ENCODE measurements at regions not wholly inside any gene's neighbourhood (a gene's known extent, or its start where the extent isn't known, plus 50 kb on each side); places are given as distances from the start of the nearest gene placed in this dataset.
"Not testable (repeated sequence)": the region's sequence is repeated elsewhere in the genome, so short reads cannot be mapped to it uniquely, and the experiment has no call there.

GRCh38 chr10:31133792-31134310, 102.2 kb upstream of the ZNF438 start:
- no peak overlapping the region for H3K4me3 ChIP-seq (ENCODE audit: control insufficient read depth, low read depth, low read length)
- TF ChIP-seq, protein P1, sequence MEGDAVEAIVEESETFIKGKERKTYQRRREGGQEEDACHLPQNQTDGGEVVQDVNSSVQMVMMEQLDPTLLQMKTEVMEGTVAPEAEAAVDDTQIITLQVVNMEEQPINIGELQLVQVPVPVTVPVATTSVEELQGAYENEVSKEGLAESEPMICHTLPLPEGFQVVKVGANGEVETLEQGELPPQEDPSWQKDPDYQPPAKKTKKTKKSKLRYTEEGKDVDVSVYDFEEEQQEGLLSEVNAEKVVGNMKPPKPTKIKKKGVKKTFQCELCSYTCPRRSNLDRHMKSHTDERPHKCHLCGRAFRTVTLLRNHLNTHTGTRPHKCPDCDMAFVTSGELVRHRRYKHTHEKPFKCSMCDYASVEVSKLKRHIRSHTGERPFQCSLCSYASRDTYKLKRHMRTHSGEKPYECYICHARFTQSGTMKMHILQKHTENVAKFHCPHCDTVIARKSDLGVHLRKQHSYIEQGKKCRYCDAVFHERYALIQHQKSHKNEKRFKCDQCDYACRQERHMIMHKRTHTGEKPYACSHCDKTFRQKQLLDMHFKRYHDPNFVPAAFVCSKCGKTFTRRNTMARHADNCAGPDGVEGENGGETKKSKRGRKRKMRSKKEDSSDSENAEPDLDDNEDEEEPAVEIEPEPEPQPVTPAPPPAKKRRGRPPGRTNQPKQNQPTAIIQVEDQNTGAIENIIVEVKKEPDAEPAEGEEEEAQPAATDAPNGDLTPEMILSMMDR (IDR thresholded peaks at IDR 0.05; ENCODE audit: control insufficient read depth, insufficient read depth, low read depth, low read length, missing control alignments) = no peak
- no peak for DNase-seq (ENCODE audit: low read depth)

GRCh38 chr10:31134311-31134952, 102.8 kb upstream of the ZNF438 start:
- no peak for DNase-seq (ENCODE audit: low read depth)
- TF ChIP-seq, protein P1 (IDR thresholded peaks at IDR 0.05; ENCODE audit: control insufficient read depth, insufficient read depth, low read depth, low read length, missing control alignments) = no peak
- H3K4me3 ChIP-seq (ENCODE audit: control insufficient read depth, low read depth, low read length) = no peak overlapping the region

DNA sequence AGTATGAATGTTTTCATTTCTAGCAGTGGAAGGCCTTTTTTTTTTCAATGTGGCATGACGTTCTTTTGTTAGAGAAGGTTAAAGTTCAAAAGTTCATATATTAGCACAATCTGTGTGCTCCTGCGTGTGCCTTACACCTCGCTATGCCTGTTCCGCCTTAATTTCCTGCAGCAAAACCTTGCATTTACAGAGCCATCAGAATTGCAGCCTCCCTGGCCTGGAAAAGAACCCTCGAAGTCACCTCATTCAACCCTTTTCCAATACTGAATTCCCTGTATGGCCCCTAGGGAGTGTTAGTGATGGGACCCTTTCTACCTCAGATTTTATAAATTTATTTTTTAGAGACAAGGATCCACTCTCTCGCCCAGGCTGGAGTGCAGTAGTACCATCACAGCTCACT, 103.5 kb upstream of the ZNF438 start:
- H3K4me3 ChIP-seq (ENCODE audit: control insufficient read depth, low read depth, low read length) = no peak overlapping the region
- no peak for DNase-seq (ENCODE audit: low read depth)
- TF ChIP-seq, protein P1 (IDR thresholded peaks at IDR 0.05; ENCODE audit: control insufficient read depth, insufficient read depth, low read depth, low read length, missing control alignments) = no peak

GRCh38 chr10:31135791-31136190, 104.1 kb upstream of the ZNF438 start:
- H3K4me3 ChIP-seq (ENCODE audit: control insufficient read depth, low read depth, low read length); DNase-seq (ENCODE audit: low read depth): not testable (repeated sequence)

GRCh38 chr10:31136386-31136785, 104.7 kb upstream of the ZNF438 start:
- no peak overlapping the region for H3K4me3 ChIP-seq (ENCODE audit: control insufficient read depth, low read depth, low read length)
- TF ChIP-seq, protein P1 (IDR thresholded peaks at IDR 0.05; ENCODE audit: control insufficient read depth, insufficient read depth, low read depth, low read length, missing control alignments) = no peak
- DNase-seq (ENCODE audit: low read depth) = no peak

DNA sequence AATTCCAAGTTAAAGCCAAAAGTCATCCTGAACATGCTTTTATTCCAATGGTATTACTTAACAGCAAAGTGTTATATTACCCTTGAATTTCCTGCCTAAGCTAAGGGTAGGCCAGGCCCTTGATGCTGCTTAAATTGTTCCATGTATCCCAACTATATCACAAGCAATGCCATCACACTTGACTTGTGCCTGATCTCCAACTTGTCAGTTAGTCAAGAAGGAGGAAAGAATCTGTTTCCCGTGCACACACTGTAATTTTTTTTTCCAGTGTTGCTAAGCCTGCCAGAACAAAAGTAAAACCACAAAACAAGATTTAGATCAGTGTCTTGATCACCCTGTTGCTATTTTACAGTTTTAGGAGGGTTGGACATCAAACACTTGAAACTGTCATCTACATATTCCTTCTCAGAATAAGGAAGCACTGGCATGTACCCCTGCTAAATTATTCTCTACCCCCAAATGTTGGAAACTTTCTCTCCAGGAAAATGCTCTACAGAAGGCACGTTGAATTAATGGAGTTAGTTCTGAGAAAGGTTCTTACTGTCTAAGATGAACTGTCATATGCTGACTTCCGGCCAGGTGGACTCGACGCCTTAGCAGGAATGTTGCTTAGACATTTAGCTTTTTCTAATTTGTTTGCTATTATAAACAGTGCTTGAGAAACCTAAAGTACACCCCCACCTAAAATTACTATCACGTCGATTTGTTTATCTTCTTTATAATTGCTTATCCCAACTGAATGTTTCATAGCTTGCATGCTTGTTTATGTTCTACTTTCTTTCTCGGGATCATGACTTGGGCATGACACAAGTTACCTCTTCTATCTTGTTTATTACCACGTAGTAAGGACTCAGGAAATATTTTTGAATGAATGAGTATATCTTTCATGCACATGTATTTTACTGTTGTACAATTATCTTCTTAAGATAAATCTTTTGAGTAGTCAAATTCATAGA, 105.5 kb upstream of the ZNF438 start:
- TF ChIP-seq, protein P1 (IDR thresholded peaks at IDR 0.05; ENCODE audit: control insufficient read depth, insufficient read depth, low read depth, low read length, missing control alignments) = no peak
- H3K4me3 ChIP-seq (ENCODE audit: control insufficient read depth, low read depth, low read length) = no peak overlapping the region
- DNase-seq (ENCODE audit: low read depth) = no peak
